Ishikawa (cell line): ENCODE measurements at regions not wholly inside any gene's neighbourhood (a gene's known extent, or its start where the extent isn't known, plus 50 kb on each side); places are given as distances from the start of the nearest gene placed in this dataset.

Source experiments
- CEBPB ChIP-seq: IDR thresholded peaks from 2 replicates; pipeline ENCODE4 v1.6.1; 2012
- ZBTB7A ChIP-seq: IDR thresholded peaks from 2 replicates; pipeline ENCODE4 v1.6.1; 2012; ENCODE audit warnings: low read depth
- TF ChIP-seq, protein P1 (sequence below): IDR thresholded peaks from 2 replicates; pipeline ENCODE4 v1.6.1; 2012

DNA sequence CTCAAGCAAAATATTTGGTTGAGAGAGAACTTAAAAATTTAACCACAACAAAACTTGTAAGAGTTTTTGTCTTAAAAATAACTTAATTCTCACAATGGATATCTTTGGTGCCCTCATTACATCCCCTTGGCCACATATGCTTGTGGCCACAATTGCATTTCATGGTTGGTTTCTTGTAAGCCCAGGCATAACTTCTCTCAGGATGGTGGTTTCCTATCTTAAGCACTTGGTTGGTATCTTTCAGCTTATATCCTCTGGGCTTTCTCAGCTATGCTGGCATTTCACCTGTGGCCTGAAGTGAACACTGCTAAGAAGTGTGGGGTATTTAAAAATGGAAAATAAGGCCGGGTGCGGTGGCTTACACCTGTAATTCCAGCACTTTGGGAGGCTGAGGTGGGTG, 212.4 kb upstream of the MEF2C start:
- TF ChIP-seq CEBPB = no peak
- no peak for TF ChIP-seq ZBTB7A
- TF ChIP-seq, protein P1, sequence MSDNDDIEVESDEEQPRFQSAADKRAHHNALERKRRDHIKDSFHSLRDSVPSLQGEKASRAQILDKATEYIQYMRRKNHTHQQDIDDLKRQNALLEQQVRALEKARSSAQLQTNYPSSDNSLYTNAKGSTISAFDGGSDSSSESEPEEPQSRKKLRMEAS = no peak
